Stimulated activated CD4-positive, alpha-beta T cell treated with anti-CD3 and anti-CD28 coated beads, Interleukin-4, amount 100 ng/mL, for 24 hours (primary cell): ENCODE measurements at regions not wholly inside any gene's neighbourhood (a gene's known extent, or its start where the extent isn't known, plus 50 kb on each side); places are given as distances from the start of the nearest gene placed in this dataset.

ENCODE experiments used
- DNase-seq: peaks from one replicate; pipeline ENCODE4 v3.0.0-alpha.2; 2020

- DNase-seq = no peak
These were observed 474.8 kb downstream of the TMA16 start for GRCh38 chr4:163969291-163969690.

GRCh38 chr4:163976588-163976987, 482.1 kb downstream of the TMA16 start:
- DNase-seq = no peak

- no peak for DNase-seq
These were observed 493.9 kb downstream of the TMA16 start for GRCh38 chr4:163988391-163988790.

- DNase-seq = no peak
These were observed 494.4 kb downstream of the TMA16 start for GRCh38 chr4:163988865-163989264.

GRCh38 chr4:163991298-163991865, 496.9 kb downstream of the TMA16 start:
- no peak for DNase-seq

GRCh38 chr4:164009435-164009834, 514.9 kb downstream of the TMA16 start:
- no peak for DNase-seq

- no peak for DNase-seq
These were observed 517.3 kb downstream of the TMA16 start for GRCh38 chr4:164011791-164012190.

GRCh38 chr4:164012396-164013027, 518.0 kb downstream of the TMA16 start:
- DNase-seq = peak; percentile 17

- no peak for DNase-seq
These were observed 527.5 kb downstream of the TMA16 start for GRCh38 chr4:164021947-164022346.

- DNase-seq = no peak
These were observed 528.7 kb downstream of the TMA16 start for GRCh38 chr4:164023214-164023613.

- DNase-seq = no peak
These were observed 533.3 kb downstream of the TMA16 start for GRCh38 chr4:164027805-164028204.

GRCh38 chr4:164039482-164039881, 545.0 kb downstream of the TMA16 start:
- DNase-seq = no peak

- no peak for DNase-seq
These were observed 562.1 kb downstream of the TMA16 start for GRCh38 chr4:164056426-164057142.

- DNase-seq = no peak
These were observed 564.4 kb downstream of the TMA16 start for GRCh38 chr4:164058776-164059445.

- no peak for DNase-seq
These were observed 566.0 kb downstream of the TMA16 start for GRCh38 chr4:164060456-164060855.

- DNase-seq = no peak
These were observed 573.9 kb downstream of the TMA16 start for GRCh38 chr4:164068392-164068791.

GRCh38 chr4:164070625-164071024, 576.1 kb downstream of the TMA16 start:
- no peak for DNase-seq

- no peak for DNase-seq
These were observed 586.9 kb downstream of the TMA16 start for GRCh38 chr4:164081371-164081770.

- DNase-seq = no peak
These were observed 587.3 kb downstream of the TMA16 start for GRCh38 chr4:164081801-164082200.

- DNase-seq = no peak
These were observed 593.2 kb downstream of the TMA16 start for GRCh38 chr4:164087733-164088132.

GRCh38 chr4:164095313-164096110, 601.0 kb downstream of the TMA16 start:
- DNase-seq = no peak

GRCh38 chr4:164096766-164097518, 602.5 kb downstream of the TMA16 start:
- DNase-seq = no peak
